Cardiac muscle cell (in vitro differentiated cells and primary cell): ENCODE measurements at regions not wholly inside any gene's neighbourhood (a gene's known extent, or its start where the extent isn't known, plus 50 kb on each side); places are given as distances from the start of the nearest gene placed in this dataset.
"Not testable (repeated sequence)": the region's sequence is repeated elsewhere in the genome, so short reads cannot be mapped to it uniquely, and the experiment has no call there.

Experiments used
- DNase-seq, 2 donors: peaks; one replicate each; pipeline versions ENCODE4 v3.0.0 to v3.0.0-alpha.2; 2010 to 2017; ENCODE audit warnings: low read depth in 1 of 2, low spot score in 1 of 2
- H3K27ac ChIP-seq: fragments of 200-600 bp; sonication (generic); 2 replicates; pipeline ENCODE4 v1.5.1; 2016
- H3K27me3 ChIP-seq: fragments of 200-600 bp; sonication (generic); 2 replicates; pipeline ENCODE4 v1.6.0; 2016; ENCODE audit warnings: control low read depth
- H3K36me3 ChIP-seq: fragments of 200-600 bp; sonication (generic); 2 replicates; pipeline ENCODE4 v1.5.1; 2016; ENCODE audit warnings: control low read depth
- H3K4me1 ChIP-seq: fragments of 200-600 bp; sonication (generic); 2 replicates; pipeline ENCODE4 v1.8.1; 2017; ENCODE audit warnings: low read depth, mild to moderate bottlenecking, mixed run types
- H3K4me3 ChIP-seq: fragments of 200-600 bp; sonication (generic); 2 replicates; pipeline ENCODE4 v1.5.1; 2016; ENCODE audit warnings: mild to moderate bottlenecking
- H3K9me3 ChIP-seq: fragments of 200-600 bp; sonication (generic); 2 replicates; pipeline ENCODE4 v1.5.1; 2017; ENCODE audit warnings: low read depth, mild to moderate bottlenecking, control low read depth
- TF ChIP-seq, protein P1 (sequence below): IDR thresholded peaks from 2 replicates; pipeline ENCODE4 v1.5.1; 2012; ENCODE audit warnings: low read depth, mild to moderate bottlenecking, low read length

DNA sequence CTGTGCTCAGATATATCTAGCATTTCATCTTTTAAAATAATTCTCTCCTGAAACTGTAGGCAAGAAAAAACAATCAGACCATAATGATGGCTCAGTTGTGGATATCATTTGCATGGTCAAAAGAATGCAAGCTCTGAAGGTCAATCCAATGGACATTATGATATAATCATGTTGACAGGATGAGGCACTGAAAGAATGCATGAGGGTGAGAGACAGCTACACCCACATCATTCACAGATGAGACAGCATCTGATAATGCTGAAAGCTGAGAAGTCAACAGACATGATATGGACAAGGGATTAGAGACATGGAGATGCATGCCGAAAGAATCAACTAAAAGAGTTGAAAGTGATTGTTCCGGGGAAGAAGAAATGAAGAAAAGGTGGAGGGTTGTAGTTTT, 346.4 kb upstream of the CDH5 start:
- H3K27ac ChIP-seq, result no peak overlapping the region
- H3K27me3 ChIP-seq, result no peaks in the 10 kb centered on the region
- no peaks in the 10 kb centered on the region for H3K36me3 ChIP-seq
- no peak for DNase-seq
- H3K9me3 ChIP-seq, result no peaks in the 10 kb centered on the region
- no peak overlapping the region for H3K4me3 ChIP-seq
- TF ChIP-seq, protein P1, sequence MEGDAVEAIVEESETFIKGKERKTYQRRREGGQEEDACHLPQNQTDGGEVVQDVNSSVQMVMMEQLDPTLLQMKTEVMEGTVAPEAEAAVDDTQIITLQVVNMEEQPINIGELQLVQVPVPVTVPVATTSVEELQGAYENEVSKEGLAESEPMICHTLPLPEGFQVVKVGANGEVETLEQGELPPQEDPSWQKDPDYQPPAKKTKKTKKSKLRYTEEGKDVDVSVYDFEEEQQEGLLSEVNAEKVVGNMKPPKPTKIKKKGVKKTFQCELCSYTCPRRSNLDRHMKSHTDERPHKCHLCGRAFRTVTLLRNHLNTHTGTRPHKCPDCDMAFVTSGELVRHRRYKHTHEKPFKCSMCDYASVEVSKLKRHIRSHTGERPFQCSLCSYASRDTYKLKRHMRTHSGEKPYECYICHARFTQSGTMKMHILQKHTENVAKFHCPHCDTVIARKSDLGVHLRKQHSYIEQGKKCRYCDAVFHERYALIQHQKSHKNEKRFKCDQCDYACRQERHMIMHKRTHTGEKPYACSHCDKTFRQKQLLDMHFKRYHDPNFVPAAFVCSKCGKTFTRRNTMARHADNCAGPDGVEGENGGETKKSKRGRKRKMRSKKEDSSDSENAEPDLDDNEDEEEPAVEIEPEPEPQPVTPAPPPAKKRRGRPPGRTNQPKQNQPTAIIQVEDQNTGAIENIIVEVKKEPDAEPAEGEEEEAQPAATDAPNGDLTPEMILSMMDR, result no peak
- no peaks in the 10 kb centered on the region for H3K4me1 ChIP-seq

DNA sequence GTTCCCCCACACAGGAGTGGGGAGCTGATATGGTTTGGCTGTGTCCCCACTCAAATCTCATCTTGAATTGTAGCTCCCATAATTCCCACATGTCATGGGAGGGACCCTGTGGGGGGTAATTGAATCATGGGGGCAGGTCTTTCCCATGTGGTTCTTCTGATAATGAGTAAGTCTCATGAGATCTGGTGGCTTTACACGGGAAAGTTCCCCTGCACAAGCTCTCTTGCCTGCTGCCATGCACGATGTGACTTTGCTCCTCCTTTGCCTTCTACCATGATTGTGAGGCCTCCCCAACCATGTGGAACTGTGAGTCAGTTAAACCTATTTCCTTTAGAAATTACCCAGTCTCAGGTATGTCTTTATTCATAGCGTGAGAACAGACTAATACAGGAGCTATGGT, 347.0 kb upstream of the CDH5 start:
- not testable (repeated sequence) for H3K4me1 ChIP-seq, DNase-seq, H3K27ac ChIP-seq, H3K36me3 ChIP-seq, H3K27me3 ChIP-seq, H3K4me3 ChIP-seq, H3K9me3 ChIP-seq

DNA sequence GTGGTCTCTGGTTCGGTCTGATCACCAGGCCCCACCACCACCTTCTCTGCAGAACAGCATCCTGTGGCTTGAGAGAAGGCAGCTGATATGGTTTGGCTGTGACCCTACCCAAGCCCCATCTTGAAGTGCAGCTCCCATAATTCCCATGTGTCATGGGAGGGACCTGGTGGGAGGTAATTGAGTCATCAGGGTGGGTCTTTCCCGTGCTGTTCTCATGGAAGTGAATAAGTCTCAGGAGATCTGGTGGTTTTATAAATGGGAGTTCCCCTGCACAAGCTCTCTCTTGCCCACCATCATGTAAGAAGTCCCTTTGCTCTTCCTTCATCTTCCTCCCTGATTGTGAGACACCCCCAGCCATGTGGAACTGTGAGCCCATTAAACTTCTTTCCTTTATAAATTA, 352.3 kb upstream of the CDH5 start:
- no peak overlapping the region for H3K4me3 ChIP-seq
- H3K9me3 ChIP-seq, result no peaks in the 10 kb centered on the region
- H3K27ac ChIP-seq, result no peak overlapping the region
- H3K27me3 ChIP-seq, result no peaks in the 10 kb centered on the region
- H3K4me1 ChIP-seq, result no peaks in the 10 kb centered on the region
- TF ChIP-seq, protein P1, result no peak
- no peak for DNase-seq
- H3K36me3 ChIP-seq, result no peaks in the 10 kb centered on the region

DNA sequence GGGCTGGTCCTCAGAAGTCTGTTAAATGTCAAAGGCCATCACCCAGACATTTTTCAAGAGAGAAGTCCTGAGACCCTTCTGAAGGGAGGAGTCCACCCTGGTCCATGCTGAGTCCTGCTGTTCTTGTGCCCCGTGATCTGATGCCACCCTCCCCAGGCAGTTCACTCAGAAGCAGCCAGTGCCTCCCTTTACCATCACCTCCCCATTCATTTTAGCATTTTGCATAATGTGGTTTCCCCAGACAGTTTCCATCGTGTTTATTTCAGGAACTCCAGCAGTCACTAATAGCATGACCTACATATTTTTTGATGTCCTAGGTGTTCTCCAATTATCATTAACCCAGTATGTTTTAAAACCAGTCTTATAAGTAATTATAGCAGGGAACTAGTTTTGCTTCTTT, 353.0 kb upstream of the CDH5 start:
- DNase-seq, result no peak
- Histone ChIP-seq H3K36me3 (no peaks in the 10 kb centered on the region), H3K27me3 (no peaks in the 10 kb centered on the region)

DNA sequence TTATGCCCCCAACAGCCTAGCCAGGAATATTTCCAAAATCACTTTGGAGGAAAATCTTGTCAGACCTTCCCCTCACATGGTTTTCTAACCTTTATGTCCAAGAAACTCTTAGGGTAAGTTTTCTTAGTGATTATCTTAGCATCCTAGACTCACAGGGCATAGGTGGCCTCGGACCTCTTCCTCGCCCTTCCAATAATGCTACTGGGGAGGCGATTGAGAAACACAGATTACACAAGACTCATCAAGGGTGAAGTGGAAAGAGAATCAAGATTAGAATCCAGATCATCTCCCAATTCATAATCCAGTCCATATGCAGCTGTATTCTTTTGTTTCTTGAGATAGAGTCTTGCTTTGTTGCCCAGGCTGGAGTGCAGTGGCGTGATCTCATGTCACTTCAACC, 358.4 kb upstream of the CDH5 start:
- Histone ChIP-seq H3K4me3 (no peak overlapping the region), H3K9me3 (no peaks in the 10 kb centered on the region), H3K27me3 (no peaks in the 10 kb centered on the region), H3K36me3 (no peaks in the 10 kb centered on the region), H3K27ac (no peak overlapping the region), H3K4me1 (peaks cover 21% of the 10 kb centered on the region)
- TF ChIP-seq, protein P1, result no peak
- peak in 1 of 2 donors; percentile 38 for DNase-seq

More for the DNA sequence above, 353.0 kb upstream of the CDH5 start:
- Histone ChIP-seq H3K4me1 (no peaks in the 10 kb centered on the region), H3K27ac (no peak overlapping the region), H3K9me3 (no peaks in the 10 kb centered on the region), H3K4me3 (no peak overlapping the region)
- TF ChIP-seq, protein P1, result no peak

DNA sequence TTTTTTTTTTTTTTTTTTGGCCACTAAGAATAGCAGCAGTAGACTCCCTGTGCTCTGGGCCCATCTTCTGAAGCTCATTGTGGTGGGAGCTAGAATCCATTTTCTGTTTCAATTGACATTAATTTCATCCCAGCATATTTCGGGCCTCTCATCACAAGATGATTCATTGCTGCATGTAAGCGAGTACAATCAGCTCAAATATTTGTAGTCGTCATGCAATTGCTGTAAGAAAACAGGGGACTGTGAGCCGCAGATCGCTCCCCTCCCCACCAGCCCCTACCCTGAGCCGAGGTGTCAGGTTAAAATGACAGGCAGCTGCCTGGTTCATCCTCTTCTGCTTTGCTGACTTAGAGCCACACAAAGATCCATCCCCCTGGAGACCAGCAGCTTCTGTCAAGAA, 358.8 kb upstream of the CDH5 start:
- no peaks in the 10 kb centered on the region for H3K27me3 ChIP-seq
- TF ChIP-seq, protein P1, result no peak
- H3K4me3 ChIP-seq, result no peak overlapping the region
- no peak overlapping the region for H3K27ac ChIP-seq
- no peaks in the 10 kb centered on the region for H3K36me3 ChIP-seq
- H3K9me3 ChIP-seq, result no peaks in the 10 kb centered on the region
- DNase-seq, result peak in 1 of 2 donors; percentile 82
- peaks cover 21% of the 10 kb centered on the region for H3K4me1 ChIP-seq
